ENCODE measurements at regions not wholly inside any gene's neighbourhood (a gene's known extent, or its start where the extent isn't known, plus 50 kb on each side); places are given as distances from the start of the nearest gene placed in this dataset.

DNA sequence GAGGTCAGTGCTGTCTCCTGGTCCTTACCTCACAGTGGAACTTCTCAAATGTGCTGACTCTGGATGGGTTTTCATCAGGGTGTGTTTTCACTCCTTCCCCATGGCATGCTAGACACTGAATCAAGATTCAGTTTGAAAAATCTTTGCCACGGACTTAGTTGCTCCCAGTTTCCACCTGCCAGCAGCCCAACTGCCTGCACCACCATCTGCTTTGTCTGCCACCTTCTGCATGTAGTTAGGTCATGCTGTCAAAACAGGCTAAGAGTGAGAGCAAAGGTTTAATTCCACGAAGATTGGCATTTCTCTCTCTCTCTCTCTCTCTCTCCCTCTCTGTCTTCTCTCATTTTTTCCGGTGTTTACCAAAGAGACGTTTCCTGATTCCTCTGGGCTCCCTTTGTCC is 258.0 kb upstream of the EDNRA start:
- TF ChIP-seq CTCF (IDR thresholded peaks at IDR 0.05; ENCODE audit: low read depth, low read length, poor library complexity, severe bottlenecking) (no peak), EZH2phosphoT487 (IDR thresholded peaks at IDR 0.05; ENCODE audit: borderline replicate concordance, low read length) (no peak)

All from DOHH2 (cell line).